H1 (cell line): ENCODE measurements at regions not wholly inside any gene's neighbourhood (a gene's known extent, or its start where the extent isn't known, plus 50 kb on each side); places are given as distances from the start of the nearest gene placed in this dataset.

Source experiments
- CHD7 ChIP-seq: fragments of 300-600 bp; sonication (generic); IDR thresholded peaks from 2 replicates; pipeline ENCODE4 v1.7.1; 2012; ENCODE audit warnings: low read length, moderate library complexity, mild to moderate bottlenecking, inconsistent platforms; ENCODE audit not compliant: insufficient replicate concordance
- KDM1A ChIP-seq: fragments of 200-600, 300-600 bp; sonication (generic); IDR thresholded peaks from 2 replicates; pipeline ENCODE4 v1.7.1; 2016; ENCODE audit warnings: mild to moderate bottlenecking, low read length, borderline replicate concordance
- KDM5A ChIP-seq: fragments of 200-600 bp; IDR thresholded peaks from 2 replicates; pipeline ENCODE4 v1.7.1; 2012; ENCODE audit warnings: mild to moderate bottlenecking, low read length, inconsistent platforms, mixed read lengths
- YY1 ChIP-seq: IDR thresholded peaks from 2 replicates; pipeline ENCODE4 v1.6.1; 2011; ENCODE audit warnings: low read depth, mild to moderate bottlenecking, low read length

DNA sequence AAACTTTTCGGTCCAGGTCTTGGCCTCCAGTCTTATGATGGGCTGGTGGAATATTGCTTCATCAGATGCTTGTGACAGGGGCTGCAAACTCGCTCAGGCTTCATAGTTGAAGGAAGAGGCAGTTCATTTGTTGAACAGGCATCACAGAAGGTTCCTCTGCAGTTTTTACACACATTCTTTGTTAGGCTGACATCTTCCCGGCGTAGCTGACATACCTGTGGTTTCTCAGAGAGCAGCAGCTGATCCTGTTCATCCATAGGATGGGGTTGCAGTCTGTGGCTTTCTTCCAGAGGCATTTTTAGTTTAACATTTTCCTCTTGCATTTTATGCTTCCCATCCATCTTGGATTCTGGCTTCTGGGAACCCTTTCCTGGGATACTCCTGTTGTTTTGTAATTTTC, 1255.2 kb downstream of the EFNA5 start (continued):
- no peak for TF ChIP-seq CHD7
- TF ChIP-seq YY1: no peak
- no peak for TF ChIP-seq KDM1A
- TF ChIP-seq KDM5A: no peak
- TF ChIP-seq, all 59 proteins: peak for 0
